ENCODE measurements at regions not wholly inside any gene's neighbourhood (a gene's known extent, or its start where the extent isn't known, plus 50 kb on each side); places are given as distances from the start of the nearest gene placed in this dataset.

GRCh38 chr7:156400046-156400445, 240.5 kb upstream of the RNF32 start:
- Histone ChIP-seq H3K36me3 (ENCODE audit: control insufficient read depth, insufficient read depth, low read length) (no peaks in the 10 kb centered on the region), H3K27me3 (ENCODE audit: control insufficient read depth, insufficient read depth, low read length) (no peaks in the 10 kb centered on the region), H3K4me3 (ENCODE audit: low read depth, low read length) (no peak overlapping the region)
- DNase-seq (ENCODE audit: low read depth) (no peak), FAIRE-seq (no peak)
- TF ChIP-seq, protein P1, sequence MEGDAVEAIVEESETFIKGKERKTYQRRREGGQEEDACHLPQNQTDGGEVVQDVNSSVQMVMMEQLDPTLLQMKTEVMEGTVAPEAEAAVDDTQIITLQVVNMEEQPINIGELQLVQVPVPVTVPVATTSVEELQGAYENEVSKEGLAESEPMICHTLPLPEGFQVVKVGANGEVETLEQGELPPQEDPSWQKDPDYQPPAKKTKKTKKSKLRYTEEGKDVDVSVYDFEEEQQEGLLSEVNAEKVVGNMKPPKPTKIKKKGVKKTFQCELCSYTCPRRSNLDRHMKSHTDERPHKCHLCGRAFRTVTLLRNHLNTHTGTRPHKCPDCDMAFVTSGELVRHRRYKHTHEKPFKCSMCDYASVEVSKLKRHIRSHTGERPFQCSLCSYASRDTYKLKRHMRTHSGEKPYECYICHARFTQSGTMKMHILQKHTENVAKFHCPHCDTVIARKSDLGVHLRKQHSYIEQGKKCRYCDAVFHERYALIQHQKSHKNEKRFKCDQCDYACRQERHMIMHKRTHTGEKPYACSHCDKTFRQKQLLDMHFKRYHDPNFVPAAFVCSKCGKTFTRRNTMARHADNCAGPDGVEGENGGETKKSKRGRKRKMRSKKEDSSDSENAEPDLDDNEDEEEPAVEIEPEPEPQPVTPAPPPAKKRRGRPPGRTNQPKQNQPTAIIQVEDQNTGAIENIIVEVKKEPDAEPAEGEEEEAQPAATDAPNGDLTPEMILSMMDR (IDR thresholded peaks at IDR 0.05; ENCODE audit: insufficient read depth, low read length, severe bottlenecking), result no peak

DNA sequence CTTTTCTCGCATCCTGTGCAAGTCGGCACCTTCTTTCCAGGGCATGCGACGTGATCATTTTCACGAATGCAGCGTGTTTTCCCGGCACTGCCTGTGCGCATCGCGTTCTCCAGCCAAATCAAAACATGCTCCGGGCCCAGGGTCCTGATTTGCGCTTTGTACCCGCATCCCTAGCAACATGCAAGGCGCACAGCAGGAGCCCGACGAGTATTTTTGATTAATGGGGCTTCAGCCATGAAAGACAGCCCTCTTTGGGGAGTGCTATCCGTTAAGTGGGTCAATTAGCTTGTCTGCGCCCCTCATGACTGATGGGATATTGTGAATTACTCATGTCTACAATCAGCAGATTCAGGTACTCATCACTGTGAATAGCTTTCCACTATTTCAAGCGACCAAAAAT, 243.3 kb upstream of the RNF32 start:
- H3K36me3 ChIP-seq (ENCODE audit: control insufficient read depth, insufficient read depth, low read length), result no peaks in the 10 kb centered on the region
- FAIRE-seq (no peak), DNase-seq (ENCODE audit: low read depth) (no peak)
- H3K4me3 ChIP-seq (ENCODE audit: low read depth, low read length), result no peak overlapping the region
- TF ChIP-seq, protein P1 (IDR thresholded peaks at IDR 0.05; ENCODE audit: insufficient read depth, low read length, severe bottlenecking), result no peak
- H3K27me3 ChIP-seq (ENCODE audit: control insufficient read depth, insufficient read depth, low read length), result no peaks in the 10 kb centered on the region

DNA sequence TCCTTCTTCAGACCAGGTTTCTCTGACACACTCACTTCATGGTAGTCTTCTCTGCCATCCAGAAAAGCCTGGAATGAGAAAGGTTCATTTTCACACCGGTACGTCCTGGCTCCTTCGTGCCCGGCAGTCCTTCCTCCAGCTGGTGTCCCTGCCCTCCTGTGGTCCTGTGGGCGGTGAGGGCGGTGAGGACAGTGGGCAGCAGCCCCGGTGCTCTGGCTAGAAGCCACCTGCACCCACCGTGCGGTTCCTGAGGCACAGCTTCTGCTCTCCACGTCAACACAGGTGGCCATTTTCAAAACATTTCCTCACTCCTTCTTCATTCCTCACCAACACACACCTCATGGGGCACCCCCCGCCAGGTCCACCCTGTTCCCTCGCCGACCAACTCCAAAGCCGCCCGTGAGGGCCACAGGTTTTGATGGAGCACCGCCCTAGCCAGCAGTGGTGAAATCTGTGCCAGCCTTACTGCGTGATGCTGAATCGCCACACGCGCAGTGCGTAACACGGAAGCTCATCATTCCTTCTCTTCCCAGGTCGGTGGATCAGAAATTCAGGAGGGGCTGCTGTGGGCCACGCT, 251.4 kb upstream of the RNF32 start:
- DNase-seq (ENCODE audit: low read depth), result no peak
- TF ChIP-seq, protein P1 (IDR thresholded peaks at IDR 0.05; ENCODE audit: insufficient read depth, low read length, severe bottlenecking), result no peak
- FAIRE-seq, result no peak
- H3K36me3 ChIP-seq (ENCODE audit: control insufficient read depth, insufficient read depth, low read length), result no peaks in the 10 kb centered on the region
- no peak overlapping the region for H3K4me3 ChIP-seq (ENCODE audit: low read depth, low read length)
- no peaks in the 10 kb centered on the region for H3K27me3 ChIP-seq (ENCODE audit: control insufficient read depth, insufficient read depth, low read length)

DNA sequence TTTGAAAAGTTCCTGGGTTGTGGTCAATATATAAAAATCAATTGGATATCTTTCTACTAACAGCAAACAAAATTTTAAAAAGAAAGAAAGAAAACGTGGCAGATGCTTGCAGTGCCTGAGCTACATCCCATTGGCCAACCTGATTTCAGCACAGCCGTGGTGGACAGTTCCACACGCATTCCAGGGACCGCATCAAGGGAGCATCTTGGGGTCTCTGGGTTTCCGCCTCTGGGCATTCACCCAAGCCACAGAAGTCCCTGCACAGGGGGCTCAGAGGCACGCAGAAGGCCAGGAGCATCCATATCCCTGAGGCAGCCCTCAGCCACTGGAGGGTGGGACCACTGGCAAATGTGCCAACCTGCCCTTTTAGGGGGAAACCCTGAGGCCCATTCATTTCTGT, 254.5 kb upstream of the RNF32 start:
- H3K4me3 ChIP-seq (ENCODE audit: low read depth, low read length), result no peak overlapping the region
- H3K36me3 ChIP-seq (ENCODE audit: control insufficient read depth, insufficient read depth, low read length), result no peaks in the 10 kb centered on the region
- no peaks in the 10 kb centered on the region for H3K27me3 ChIP-seq (ENCODE audit: control insufficient read depth, insufficient read depth, low read length)
- TF ChIP-seq, protein P1 (IDR thresholded peaks at IDR 0.05; ENCODE audit: insufficient read depth, low read length, severe bottlenecking), result no peak
- DNase-seq (ENCODE audit: low read depth) (no peak), FAIRE-seq (no peak)

- no peaks in the 10 kb centered on the region for H3K27me3 ChIP-seq (ENCODE audit: control insufficient read depth, insufficient read depth, low read length)
Observed at GRCh38 chr7:156384706-156385105, 255.9 kb upstream of the RNF32 start.

More at GRCh38 chr7:156384706-156385105, 255.9 kb upstream of the RNF32 start:
- TF ChIP-seq, protein P1 (IDR thresholded peaks at IDR 0.05; ENCODE audit: insufficient read depth, low read length, severe bottlenecking), result no peak
- Histone ChIP-seq H3K4me3 (ENCODE audit: low read depth, low read length) (no peak overlapping the region), H3K36me3 (ENCODE audit: control insufficient read depth, insufficient read depth, low read length) (no peaks in the 10 kb centered on the region)
- FAIRE-seq, result no peak
- DNase-seq (ENCODE audit: low read depth), result no peak

Data from bronchial epithelial cell (primary cell).